ENCODE measurements at regions not wholly inside any gene's neighbourhood (a gene's known extent, or its start where the extent isn't known, plus 50 kb on each side); places are given as distances from the start of the nearest gene placed in this dataset.

DNA sequence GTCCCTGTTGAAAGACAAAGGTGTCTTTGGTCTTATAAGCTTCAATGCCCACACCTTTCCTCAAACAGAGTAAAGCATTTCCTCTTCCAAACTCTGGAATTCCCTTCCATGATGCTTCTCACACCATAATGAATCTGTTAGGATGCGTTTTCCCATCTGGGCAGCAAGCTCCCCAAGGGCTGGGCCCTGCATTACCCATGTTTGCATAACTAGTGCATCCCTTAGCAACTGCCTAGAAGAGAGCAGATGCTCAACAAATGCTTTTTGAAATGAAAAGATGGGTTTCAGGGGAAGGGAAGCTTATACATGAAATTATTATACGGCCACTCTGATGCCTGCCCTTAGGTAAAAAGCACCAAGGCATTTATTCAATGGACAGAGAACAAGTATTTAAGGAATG is 124.5 kb upstream of the CCL2 start:
- TF ChIP-seq, protein P1, sequence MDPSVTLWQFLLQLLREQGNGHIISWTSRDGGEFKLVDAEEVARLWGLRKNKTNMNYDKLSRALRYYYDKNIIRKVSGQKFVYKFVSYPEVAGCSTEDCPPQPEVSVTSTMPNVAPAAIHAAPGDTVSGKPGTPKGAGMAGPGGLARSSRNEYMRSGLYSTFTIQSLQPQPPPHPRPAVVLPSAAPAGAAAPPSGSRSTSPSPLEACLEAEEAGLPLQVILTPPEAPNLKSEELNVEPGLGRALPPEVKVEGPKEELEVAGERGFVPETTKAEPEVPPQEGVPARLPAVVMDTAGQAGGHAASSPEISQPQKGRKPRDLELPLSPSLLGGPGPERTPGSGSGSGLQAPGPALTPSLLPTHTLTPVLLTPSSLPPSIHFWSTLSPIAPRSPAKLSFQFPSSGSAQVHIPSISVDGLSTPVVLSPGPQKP (IDR thresholded peaks at IDR 0.05; ENCODE audit: borderline replicate concordance, low read depth, low read length), result no peak
- no peak for TF ChIP-seq POLR2A (IDR thresholded peaks at IDR 0.05; ENCODE audit: low read depth, low read length)
- TF ChIP-seq, protein P2, sequence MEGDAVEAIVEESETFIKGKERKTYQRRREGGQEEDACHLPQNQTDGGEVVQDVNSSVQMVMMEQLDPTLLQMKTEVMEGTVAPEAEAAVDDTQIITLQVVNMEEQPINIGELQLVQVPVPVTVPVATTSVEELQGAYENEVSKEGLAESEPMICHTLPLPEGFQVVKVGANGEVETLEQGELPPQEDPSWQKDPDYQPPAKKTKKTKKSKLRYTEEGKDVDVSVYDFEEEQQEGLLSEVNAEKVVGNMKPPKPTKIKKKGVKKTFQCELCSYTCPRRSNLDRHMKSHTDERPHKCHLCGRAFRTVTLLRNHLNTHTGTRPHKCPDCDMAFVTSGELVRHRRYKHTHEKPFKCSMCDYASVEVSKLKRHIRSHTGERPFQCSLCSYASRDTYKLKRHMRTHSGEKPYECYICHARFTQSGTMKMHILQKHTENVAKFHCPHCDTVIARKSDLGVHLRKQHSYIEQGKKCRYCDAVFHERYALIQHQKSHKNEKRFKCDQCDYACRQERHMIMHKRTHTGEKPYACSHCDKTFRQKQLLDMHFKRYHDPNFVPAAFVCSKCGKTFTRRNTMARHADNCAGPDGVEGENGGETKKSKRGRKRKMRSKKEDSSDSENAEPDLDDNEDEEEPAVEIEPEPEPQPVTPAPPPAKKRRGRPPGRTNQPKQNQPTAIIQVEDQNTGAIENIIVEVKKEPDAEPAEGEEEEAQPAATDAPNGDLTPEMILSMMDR (conservative IDR thresholded peaks at IDR 0.05; ENCODE audit: low read depth, low read length), result no peak
- TF ChIP-seq SMC3 (IDR thresholded peaks at IDR 0.05; ENCODE audit: low read depth, low read length), result no peak
- no peak for TF ChIP-seq BHLHE40 (IDR thresholded peaks at IDR 0.05; ENCODE audit: low read depth, low read length)
- no peak for TF ChIP-seq MAZ (IDR thresholded peaks at IDR 0.05; ENCODE audit: borderline replicate concordance, low read depth, low read length)
- no peak for TF ChIP-seq CEBPB (IDR thresholded peaks at IDR 0.05; ENCODE audit: low read depth, low read length)
- TF ChIP-seq RCOR1 (IDR thresholded peaks at IDR 0.05; ENCODE audit: insufficient replicate concordance, low read length), result no peak
- TF ChIP-seq RAD21 (IDR thresholded peaks at IDR 0.05; ENCODE audit: low read length), result no peak
- TF ChIP-seq, protein P3, sequence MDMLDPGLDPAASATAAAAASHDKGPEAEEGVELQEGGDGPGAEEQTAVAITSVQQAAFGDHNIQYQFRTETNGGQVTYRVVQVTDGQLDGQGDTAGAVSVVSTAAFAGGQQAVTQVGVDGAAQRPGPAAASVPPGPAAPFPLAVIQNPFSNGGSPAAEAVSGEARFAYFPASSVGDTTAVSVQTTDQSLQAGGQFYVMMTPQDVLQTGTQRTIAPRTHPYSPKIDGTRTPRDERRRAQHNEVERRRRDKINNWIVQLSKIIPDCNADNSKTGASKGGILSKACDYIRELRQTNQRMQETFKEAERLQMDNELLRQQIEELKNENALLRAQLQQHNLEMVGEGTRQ (IDR thresholded peaks at IDR 0.05; ENCODE audit: low read depth, low read length), result no peak
- no peak for TF ChIP-seq MXI1 (IDR thresholded peaks at IDR 0.05; ENCODE audit: borderline replicate concordance, low read depth, low read length)
- no peak for TF ChIP-seq RFX5 (IDR thresholded peaks at IDR 0.05; ENCODE audit: low read depth, low read length)
- TF ChIP-seq NFE2L2 (IDR thresholded peaks at IDR 0.05; ENCODE audit: low read depth, low read length), result no peak

Measured in IMR-90 (cell line).